Heart left ventricle (tissue), 16 donors: ENCODE measurements at regions not wholly inside any gene's neighbourhood (a gene's known extent, or its start where the extent isn't known, plus 50 kb on each side); places are given as distances from the start of the nearest gene placed in this dataset.

Experiments
- ATAC-seq, 4 donors: fragments of 200-7000 bp; cut with Tn5 transposase; one replicate each; pipeline ENCODE4 v1.9.1; 2020 to 2022; ENCODE audit warnings: moderate library complexity in 4 of 4, mild to moderate bottlenecking in 3 of 4, moderate number of reproducible peaks in 1 of 4
- DNase-seq, 5 donors: peaks; one replicate each; pipeline ENCODE4 v3.0.0-alpha.2; 2020
- H3K27ac ChIP-seq, 12 donors: fragments of 200-600 bp; sonication (generic) in 4 of 12; one replicate each; pipeline versions ENCODE4 v1.5.0 to v1.8.0; 2016 to 2022; ENCODE audit warnings: mild to moderate bottlenecking in 2 of 12
- H3K27me3 ChIP-seq, 9 donors: fragments of 200-600 bp; sonication (generic) in 2 of 9; one replicate each; pipeline versions ENCODE4 v1.5.1 to v1.8.0; 2016 to 2022; ENCODE audit warnings: mild to moderate bottlenecking in 3 of 9
- H3K36me3 ChIP-seq, 9 donors: fragments of 200-600 bp; sonication (generic) in 2 of 9; one replicate each; pipeline versions ENCODE4 v1.5.0 to v1.8.0; 2018 to 2022; ENCODE audit warnings: mild to moderate bottlenecking in 2 of 9
- H3K4me1 ChIP-seq, 12 donors: fragments of 200-600 bp; sonication (generic) in 4 of 12; one replicate each; pipeline versions ENCODE4 v1.5.0 to v1.8.0; 2016 to 2022; ENCODE audit warnings: mild to moderate bottlenecking in 3 of 12
- H3K4me3 ChIP-seq, 12 donors: fragments of 200-600 bp; sonication (generic) in 4 of 12; one replicate each; pipeline versions ENCODE4 v1.5.0 to v1.8.0; 2017 to 2022; ENCODE audit warnings: mild to moderate bottlenecking in 9 of 12, moderate library complexity in 4 of 12
- H3K9me3 ChIP-seq, 12 donors: fragments of 200-600 bp; sonication (generic) in 4 of 12; one replicate each; pipeline versions ENCODE4 v1.5.0 to v1.8.0; 2016 to 2022; ENCODE audit warnings: mild to moderate bottlenecking in 1 of 12
- CTCF ChIP-seq, 12 donors: fragments of 200-600 bp; sonication (generic) in 4 of 12; IDR thresholded peaks; one replicate each; pipeline versions ENCODE4 v1.5.0 to v1.8.0; 2018 to 2022; ENCODE audit warnings: antibody characterized with exemption in 12 of 12, mild to moderate bottlenecking in 5 of 12
- POLR2A ChIP-seq, 2 donors: fragments of 450-650 bp; IDR thresholded peaks; one replicate each; pipeline ENCODE4 v1.6.1; 2017; ENCODE audit warnings: antibody characterized with exemption in 2 of 2, mild to moderate bottlenecking in 2 of 2, moderate library complexity in 2 of 2
- WGBS, 4 donors: extraction: QIAGEN DNeasy Blood & Tissue Kit in 2 of 4; methylation state at CpG; one replicate each; pipeline versions ENCODE4 v1.1.5 to v1.1.7; 2013 to 2018; 5-methylcytosine and 5-hydroxymethylcytosine counted together
- intact Hi-C, 10 donors: fragments of 100-400 bp; cut with DNase I; formaldehyde crosslinking; loops; one replicate each; pipeline versions ENCODE4 v1.11.1 to v1.14.2; 2022
- donor health status: ischemic (EF 13 %, LVEDD 7.1; RV severe dilation, severe dysfunction).
- donor health status: healthy with polysubstance abuse.
- donor health status: DM: no; HTN: yes; CAD: no.
- donor health status: DM: no; HTN: no; CAD: no.
- donor health status: ischemic (EF 25% LVEDD 6.9; RV normal size, moderate dysfunction).
- donor health status: ischemic (EF 25% LVEDD 5.7; RV mildly dilated, moderate dysfunction).
- donor health status: healthy.
- donor health status: DM: yes; HTN: yes; CAD: no.
- donor health status: ischemic (EF 35%, LVEDD 5.7; RV mildly dilated, moderate dysfunction).
- donor health status: nonischemic (EF 11% LVEDD 7.7; RV severe dilation, severe dysfunction).
- donor health status: DM: yes; HTN: yes; CAD: no.
- donor health status: PGD.
- donor health status: ischemic (EF 29% LVEDD 5.4; RV normal size, mild dysfunction).
- donor health status: nonischemic (EF 23%, LVEDD 6.1; RV moderate dilation, normal function).

- H3K27ac ChIP-seq, result no peak overlapping the region
- 63 to 78% (median 72%) methylated on average over 2 of the region's 2 CpGs for WGBS, 4 donors
- H3K9me3 ChIP-seq, result no peaks in the 10 kb centered on the region
- ATAC-seq, result no peak
- no peak for DNase-seq
- no peaks in the 10 kb centered on the region for H3K36me3 ChIP-seq
- no peak overlapping the region for H3K4me3 ChIP-seq
- no peaks in the 10 kb centered on the region for H3K4me1 ChIP-seq
- TF ChIP-seq CTCF (IDR thresholded peaks at IDR 0.05), result no peak
- TF ChIP-seq POLR2A (IDR thresholded peaks at IDR 0.05), result no peak
- peaks cover 0 to 33% (median 0%) of the 10 kb centered on the region in 9 donors for H3K27me3 ChIP-seq
- intact Hi-C loops, result no loop called here
Observed at GRCh38 chrX:9253211-9253610, 211.6 kb upstream of the TBL1X start.

GRCh38 chrX:9257718-9258420, 207.0 kb upstream of the TBL1X start:
- H3K27ac ChIP-seq, result no peak overlapping the region
- H3K4me3 ChIP-seq, result no peak overlapping the region
- DNase-seq (no peak), ATAC-seq (no peak)
- peaks cover 0 to 15% (median 0%) of the 10 kb centered on the region in 12 donors for H3K9me3 ChIP-seq
- intact Hi-C loops, result no loop called here
- H3K4me1 ChIP-seq, result no peaks in the 10 kb centered on the region
- WGBS, 4 donors, result 60 to 69% (median 68%) methylated on average over 6 of the region's 6 CpGs
- no peaks in the 10 kb centered on the region for H3K36me3 ChIP-seq
- TF ChIP-seq CTCF (IDR thresholded peaks at IDR 0.05) (no peak), POLR2A (IDR thresholded peaks at IDR 0.05) (no peak)
- H3K27me3 ChIP-seq, result peaks cover 0 to 24% (median 0%) of the 10 kb centered on the region in 9 donors

- WGBS, 4 donors, result 43 to 57% (median 52%) methylated on average over 3 of the region's 3 CpGs
- Histone ChIP-seq H3K9me3 (peaks cover 0 to 15% (median 0%) of the 10 kb centered on the region in 12 donors), H3K27ac (no peak overlapping the region), H3K36me3 (no peaks in the 10 kb centered on the region), H3K27me3 (peaks cover 0 to 26% (median 0%) of the 10 kb centered on the region in 9 donors), H3K4me1 (no peaks in the 10 kb centered on the region), H3K4me3 (no peak overlapping the region)
- ATAC-seq, result no peak
- intact Hi-C loops, result no loop called here
- no peak for DNase-seq
- TF ChIP-seq POLR2A (IDR thresholded peaks at IDR 0.05), result no peak
- no peak for TF ChIP-seq CTCF (IDR thresholded peaks at IDR 0.05)
Observed at GRCh38 chrX:9258421-9259104, 206.3 kb upstream of the TBL1X start.

GRCh38 chrX:9260603-9261002, 204.3 kb upstream of the TBL1X start:
- no peak for DNase-seq
- ATAC-seq, result no peak
- intact Hi-C loops, result no loop called here
- Histone ChIP-seq H3K9me3 (peaks cover 0 to 15% (median 0%) of the 10 kb centered on the region in 12 donors), H3K36me3 (no peaks in the 10 kb centered on the region), H3K4me3 (no peak overlapping the region), H3K27ac (no peak overlapping the region), H3K4me1 (no peaks in the 10 kb centered on the region), H3K27me3 (peaks cover 0 to 17% (median 0%) of the 10 kb centered on the region in 9 donors)
- TF ChIP-seq CTCF (IDR thresholded peaks at IDR 0.05) (no peak), POLR2A (IDR thresholded peaks at IDR 0.05) (no peak)
- 59 to 97% (median 69%) methylated on average over 1 of the region's 1 CpG for WGBS, 4 donors
